HG03280 (cell line): ENCODE measurements at regions not wholly inside any gene's neighbourhood (a gene's known extent, or its start where the extent isn't known, plus 50 kb on each side); places are given as distances from the start of the nearest gene placed in this dataset.
"Not testable (repeated sequence)": the region's sequence is repeated elsewhere in the genome, so short reads cannot be mapped to it uniquely, and the experiment has no call there.

Experiments used
- ATAC-seq: cut with Tn5 transposase; IDR thresholded peaks from one replicate; pipeline ENCODE4 v1.9.1; 2021; ENCODE audit warnings: mild to moderate bottlenecking, moderate library complexity; ENCODE audit not compliant: unreplicated experiment

DNA sequence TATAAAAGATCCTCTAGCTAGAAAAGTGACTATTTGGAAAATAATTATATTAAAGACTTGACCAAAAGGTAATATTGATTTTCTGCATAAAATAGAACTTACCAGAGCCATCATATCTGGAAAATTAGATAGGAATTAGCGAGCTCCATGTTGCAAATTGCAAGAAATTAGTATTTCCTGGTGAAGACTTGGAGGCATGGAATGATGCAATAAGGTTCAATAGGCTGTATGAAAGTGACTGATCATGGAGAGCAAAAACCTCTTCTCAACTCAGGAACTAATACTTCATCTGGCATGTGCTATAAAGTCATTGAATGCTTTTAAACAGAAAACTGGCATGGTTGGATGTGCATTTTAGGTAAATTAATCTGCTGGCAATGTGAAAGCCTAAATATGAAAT is 66.3 kb upstream of the UFM1 start:
- ATAC-seq = no peak

DNA sequence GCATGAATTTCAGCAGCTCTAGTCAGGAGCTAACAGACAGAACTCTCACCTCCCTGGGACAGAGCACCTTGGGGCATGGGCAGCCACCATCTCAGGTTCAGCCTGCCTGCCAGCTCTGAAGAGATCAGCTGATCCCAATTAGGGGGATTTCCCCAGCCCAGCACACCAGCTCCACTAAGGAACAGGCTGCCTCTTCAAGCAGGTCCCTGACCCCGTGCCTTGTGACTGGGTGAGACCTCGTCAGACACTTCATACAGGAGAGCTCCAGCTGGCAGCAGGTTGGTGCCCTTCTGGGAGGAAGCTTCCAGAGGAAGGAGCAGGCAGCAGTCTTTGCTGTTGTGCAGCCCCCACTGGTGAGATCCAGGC is 84.5 kb upstream of the UFM1 start:
- no peak for ATAC-seq

DNA sequence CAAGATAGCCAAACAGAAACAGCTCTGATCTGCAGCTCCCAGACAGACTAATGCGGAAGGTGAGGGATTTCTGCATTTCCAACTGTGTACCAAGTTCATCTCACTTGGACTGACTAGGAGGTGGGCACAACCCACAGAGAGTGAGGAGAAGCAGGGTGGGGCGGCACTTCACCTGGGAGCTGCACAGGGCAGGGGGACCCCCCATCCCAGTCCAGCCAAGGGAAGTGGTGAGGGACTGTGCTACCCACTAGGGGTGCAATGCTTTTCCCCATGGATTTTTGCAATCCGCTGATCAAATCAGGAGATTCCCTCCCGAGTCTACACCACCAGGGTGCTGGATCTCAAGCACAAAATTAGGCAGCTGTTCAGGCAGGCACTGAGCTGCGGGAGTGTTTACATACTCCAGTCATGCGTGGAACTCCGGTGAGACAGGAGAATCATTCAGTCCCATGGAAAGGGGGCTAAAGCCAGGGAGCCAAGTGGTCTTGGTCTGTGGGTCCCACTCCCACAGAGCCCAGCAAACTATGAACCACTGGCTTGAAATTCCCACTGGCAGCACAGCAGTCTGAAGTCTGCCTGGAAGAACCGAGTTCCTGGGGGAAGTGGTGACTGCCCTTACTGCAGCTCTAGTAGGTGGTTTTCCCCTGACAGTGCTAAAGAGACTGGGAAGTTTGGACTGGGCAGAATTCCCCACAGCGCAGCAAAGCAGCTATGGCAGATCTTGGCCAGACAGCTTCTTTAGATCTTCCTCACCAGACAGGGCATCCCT is 85.1 kb upstream of the UFM1 start:
- no peak for ATAC-seq

DNA sequence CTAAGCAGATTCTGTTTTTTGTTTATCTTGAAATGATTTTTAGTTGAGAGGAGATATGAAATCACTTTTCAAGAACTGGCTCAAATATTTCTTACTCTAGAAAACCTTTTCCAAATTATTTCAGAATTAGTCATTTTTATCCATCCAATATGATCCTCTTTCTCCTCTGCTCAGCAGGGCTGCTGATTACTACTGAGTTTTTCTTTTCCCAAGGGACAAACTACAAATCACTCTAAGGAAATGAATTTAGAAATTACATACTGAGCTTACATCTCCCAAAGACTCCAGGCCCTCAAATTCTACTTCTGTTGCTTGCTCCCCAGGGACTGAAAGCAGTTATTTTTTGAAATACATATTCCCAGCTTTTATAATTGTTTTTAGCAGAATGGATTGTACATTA is 87.4 kb upstream of the UFM1 start:
- no peak for ATAC-seq

DNA sequence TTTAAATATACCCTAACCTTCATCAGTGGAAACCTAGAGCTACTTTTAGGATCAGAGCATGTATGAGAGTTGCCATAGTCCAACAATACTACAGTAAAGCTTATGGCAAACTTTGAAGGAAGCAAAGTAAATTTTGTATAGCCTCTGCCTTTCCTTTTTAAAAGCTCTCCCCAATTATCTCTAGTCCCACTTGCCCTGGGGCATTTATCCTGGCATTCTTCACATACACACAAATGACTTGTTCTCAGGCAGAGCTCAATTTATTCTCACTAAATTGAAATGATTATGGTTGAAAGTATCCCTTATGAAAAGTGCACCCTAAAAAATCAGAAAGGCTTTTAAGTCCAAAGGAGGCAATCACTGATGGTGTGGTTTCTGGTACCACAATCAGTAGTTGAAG is 94.1 kb upstream of the UFM1 start:
- ATAC-seq = no peak

DNA sequence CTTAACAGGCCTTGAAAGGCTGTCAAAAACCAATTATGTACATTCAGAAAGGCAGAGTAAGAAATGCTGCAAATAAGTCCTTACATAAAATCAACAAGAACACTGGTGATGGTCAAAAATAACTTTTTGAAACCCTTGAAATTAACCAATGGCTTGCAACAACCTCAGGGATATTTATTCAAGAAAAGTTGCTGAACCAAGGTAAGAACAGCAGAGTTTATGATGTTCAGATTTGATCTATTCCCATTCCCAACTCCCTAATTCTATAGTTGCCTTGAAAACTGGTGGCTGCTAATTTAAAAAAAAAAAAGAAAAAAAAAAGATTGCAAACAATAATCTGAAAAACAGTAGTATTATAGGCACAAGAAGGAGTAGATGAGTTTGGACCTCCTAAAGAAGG is 109.8 kb upstream of the UFM1 start:
- ATAC-seq = no peak

DNA sequence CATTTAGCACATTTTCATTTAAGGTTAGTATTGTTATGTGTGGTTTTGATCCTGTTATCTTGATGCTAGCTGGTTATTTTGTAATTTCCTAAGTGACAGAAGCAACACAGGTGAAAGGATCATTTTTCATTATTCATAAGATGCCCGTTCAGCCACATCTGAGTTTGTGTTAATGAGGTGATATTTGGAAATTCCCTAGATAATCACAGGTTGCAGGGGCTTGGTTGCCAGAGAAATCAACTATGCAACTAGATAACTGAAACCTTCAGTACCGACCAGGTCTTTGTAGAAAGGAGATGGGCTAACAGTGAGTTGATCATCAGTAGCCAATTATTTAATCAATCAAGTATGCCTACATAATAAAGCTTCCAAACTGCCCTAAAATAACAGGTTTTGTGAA is 121.3 kb upstream of the UFM1 start:
- ATAC-seq = no peak

DNA sequence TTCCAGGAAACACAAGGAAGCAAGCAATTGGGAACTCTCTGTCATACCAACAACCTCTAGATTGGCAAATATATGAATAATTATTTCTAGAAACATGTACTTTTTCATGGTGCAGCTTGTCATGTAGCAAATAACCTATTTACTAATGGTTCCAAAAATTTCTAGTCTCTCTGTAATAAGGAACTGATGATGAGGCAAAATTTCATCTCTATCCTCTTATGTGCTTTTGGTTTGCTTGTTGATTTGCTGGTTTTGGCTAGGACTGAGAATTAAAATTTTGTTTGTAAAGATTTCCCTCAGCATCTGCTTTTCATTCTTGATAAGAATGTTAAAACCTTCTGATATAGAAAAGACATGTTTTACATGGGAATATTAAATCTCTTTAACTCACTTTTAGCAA is 123.2 kb upstream of the UFM1 start:
- no peak for ATAC-seq

DNA sequence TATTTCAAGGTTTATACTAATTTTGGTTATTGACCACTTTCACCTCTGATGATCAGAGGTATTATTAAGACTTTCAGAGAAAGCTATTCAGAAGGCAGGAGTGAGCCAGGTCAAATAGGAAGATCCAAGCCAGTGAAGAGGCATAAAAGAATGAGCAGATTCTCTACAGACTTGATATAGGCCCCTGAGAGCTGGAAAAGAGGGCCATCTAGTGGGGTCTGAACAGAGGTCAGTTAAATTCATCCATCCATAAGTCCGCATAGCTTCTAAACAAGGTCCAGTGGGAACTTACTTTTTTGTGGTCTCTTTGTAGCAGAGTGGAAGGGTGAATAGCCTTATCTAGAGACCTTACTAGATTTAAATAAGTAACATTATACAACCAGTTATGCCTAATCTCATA is 126.6 kb upstream of the UFM1 start:
- ATAC-seq = no peak

DNA sequence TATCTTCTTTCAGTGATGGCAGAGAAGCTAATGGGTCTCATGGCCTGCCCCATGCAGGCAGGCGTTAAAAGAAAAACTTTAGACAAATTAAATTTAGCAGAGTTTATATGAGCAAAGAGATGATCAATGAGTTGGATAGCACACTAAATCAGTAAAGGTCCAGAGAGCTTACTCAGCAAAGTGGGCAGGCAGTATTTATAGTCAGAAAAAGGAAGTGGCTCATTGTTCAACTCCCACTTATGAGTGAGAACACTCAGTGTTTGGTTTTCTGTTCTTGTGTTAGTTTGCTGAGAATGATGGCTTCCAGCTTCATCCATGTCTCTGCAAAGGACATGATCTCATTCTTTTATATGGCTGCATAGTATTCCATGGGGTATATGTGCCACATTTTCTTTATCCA is 128.5 kb upstream of the UFM1 start:
- not testable (repeated sequence) for ATAC-seq

DNA sequence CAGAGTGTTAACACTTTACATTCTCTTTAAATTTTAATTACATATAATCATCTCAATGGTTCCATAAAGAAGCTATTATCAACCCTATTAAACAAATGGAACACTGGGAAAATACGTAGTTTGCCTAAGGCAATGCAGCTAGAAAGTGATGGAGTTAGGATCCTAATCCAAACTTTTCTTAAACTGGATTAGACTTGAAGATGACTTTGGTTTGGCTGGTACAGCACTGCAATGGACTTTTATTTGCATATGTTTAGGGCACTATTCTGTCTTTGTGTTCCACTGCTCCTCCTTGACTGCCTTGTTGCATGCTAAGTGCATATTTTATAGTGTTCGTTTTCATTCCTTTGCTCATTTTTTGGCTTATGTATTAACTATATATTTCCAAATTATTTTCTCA is 133.5 kb upstream of the UFM1 start:
- no peak for ATAC-seq

DNA sequence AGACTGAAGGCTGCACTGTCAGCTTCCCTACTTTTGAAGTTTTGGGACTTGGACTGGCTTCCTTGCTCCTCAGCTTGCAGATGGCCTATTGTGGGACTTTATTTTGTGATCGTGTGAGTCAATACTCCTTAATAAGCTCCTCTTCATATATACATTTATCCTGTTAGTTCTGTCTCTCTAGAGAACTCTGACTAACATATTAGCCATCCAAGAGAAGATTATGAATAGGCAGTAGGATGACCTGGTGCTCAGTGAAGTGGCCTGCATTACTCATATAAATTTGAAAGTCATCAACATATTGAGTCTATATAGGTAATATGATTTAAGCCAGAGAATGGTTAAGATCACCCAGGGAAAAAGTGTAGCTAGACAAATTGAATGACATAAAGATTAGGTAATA is 136.3 kb upstream of the UFM1 start:
- ATAC-seq = no peak

DNA sequence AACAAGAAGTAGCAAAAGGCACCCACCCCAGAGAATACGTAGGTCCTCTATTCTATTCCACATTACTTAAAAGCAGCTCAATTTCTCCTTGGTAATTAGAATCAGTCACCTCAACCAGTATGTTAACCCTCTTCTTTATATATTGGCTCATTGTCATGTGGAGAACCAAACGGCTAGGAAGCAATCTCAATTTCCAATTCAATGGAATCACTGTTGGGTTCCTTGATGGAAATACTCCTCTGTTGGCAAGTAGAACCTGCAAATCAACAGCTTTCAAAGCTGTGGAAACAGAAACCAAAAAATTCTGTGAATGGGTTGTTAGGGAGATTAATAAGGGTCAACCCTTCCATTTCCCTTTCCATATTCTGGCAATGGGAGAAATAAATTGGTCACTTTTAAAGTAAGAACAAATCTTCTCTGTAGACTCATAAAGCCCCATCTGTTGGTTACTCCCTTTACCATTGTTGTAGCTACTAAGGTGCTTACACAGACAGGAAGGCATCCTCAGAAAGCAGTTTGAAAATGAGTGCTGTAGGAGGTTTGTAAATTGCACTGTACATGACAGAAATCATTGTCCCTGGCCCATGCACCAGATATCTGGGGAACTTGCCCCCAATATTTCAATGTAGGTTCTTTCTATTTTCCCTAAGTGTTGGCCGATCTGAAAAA is 138.6 kb upstream of the UFM1 start:
- no peak for ATAC-seq

DNA sequence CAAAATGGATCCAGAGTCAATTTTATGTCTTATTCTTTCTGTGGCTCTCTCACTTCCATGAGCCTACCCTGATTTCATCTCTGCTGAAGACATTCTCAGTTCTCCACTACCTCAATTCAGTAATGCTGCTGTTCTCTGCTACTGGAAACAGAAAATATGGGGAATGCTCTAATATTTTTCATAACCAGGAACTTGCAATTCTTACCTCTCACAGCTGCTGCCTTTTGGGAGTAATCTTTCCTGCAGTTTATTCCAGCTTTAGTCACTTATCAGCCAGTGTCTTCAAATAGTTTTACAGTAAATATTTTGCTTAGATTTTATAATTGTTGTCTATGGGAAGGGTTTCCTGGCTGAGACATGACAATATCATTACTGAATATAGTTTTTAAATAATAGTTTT is 145.1 kb upstream of the UFM1 start:
- ATAC-seq = no peak

DNA sequence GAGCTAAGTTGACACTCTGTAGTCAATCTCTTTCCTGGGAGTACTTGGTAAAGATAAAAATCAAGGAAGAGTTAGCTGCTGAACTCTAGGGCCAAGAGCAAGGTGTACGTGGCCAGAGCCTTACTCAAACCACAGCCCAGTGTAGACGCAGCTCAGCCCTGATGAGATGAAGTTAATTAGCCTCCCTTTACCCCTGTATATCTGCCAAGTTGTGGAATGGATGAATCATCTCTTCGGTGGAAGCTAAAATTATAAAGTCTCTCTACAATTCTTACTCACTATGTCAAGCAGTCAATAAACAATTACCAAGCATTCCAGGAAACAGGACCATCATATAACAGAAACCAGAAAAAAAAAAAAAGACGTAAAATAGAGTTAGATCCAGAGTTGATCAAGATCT is 146.9 kb upstream of the UFM1 start:
- no peak for ATAC-seq

DNA sequence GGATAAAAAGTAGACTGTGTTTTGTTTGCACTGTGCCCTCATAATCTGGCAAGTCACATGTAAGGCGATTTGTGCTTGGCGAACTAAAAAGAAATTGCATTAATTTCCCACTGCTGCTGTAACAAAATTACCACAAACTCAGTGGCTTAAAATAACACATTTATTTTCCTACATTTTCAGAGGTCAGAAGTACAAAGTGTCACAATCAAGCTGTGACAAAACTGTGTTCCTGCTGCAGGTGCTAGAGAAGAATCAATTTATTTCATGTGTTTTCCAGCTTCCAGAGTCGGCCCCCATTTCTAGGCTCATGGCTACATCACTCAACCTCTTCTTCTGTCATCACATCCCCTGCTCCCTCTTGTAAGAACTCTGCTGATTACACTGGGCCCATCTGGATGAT is 158.6 kb upstream of the UFM1 start:
- no peak for ATAC-seq

DNA sequence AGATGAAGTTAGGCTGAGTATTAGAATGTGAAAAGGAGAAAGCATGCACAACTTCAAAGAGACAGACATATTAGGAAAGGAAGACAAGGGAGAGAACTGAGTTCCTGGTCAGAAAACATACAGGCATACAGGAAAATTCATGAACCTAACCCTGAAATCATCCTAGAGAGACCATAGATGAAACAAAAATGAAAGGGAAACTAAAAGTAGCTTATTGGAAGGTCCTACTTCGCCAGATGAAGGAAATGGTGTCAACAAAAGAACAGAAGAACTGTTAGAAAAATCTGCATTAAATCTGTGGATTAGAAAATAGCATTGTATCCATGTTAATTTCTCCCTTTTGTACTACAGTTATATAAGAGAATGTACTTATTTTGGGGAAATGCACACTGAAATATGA is 169.0 kb upstream of the UFM1 start:
- peak; percentile 62 for ATAC-seq

DNA sequence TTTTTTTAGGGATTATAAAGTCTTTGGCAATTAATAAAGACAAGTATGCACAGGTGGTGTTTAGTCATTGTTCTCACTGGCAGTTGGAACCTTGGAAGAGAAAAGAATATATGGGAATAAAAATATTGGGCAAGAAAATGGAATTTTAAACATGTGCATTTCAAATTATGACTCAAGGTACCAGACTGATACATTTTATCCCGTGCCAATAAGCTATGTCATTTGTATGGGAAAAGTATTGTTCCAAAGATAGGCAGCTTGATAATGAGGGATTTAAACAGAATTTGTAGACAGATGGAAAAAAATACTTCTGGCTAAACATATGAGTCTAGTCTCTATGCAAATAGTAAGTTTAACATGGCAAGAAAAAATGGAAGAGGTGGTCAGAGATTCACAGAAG is 169.5 kb upstream of the UFM1 start:
- ATAC-seq = no peak

DNA sequence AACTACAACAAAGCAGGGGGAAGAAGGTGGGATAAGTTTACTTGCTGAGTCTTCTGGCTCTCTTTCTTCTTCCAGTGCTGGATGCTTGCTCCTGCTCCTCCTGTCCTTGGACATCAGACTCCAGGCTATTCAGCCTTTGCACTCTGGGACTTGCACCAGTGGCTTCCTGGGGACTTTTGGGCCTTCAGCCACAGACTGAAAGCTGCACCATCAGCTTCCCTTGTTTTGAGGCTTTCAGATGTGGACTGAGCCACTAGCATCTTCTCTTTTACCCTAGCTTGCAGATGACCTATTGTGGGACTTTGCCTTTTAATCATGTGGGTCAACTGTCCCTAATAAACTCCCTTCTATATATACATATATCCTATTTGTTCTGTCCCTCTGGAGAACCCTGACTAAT is 173.0 kb upstream of the UFM1 start:
- ATAC-seq = no peak

DNA sequence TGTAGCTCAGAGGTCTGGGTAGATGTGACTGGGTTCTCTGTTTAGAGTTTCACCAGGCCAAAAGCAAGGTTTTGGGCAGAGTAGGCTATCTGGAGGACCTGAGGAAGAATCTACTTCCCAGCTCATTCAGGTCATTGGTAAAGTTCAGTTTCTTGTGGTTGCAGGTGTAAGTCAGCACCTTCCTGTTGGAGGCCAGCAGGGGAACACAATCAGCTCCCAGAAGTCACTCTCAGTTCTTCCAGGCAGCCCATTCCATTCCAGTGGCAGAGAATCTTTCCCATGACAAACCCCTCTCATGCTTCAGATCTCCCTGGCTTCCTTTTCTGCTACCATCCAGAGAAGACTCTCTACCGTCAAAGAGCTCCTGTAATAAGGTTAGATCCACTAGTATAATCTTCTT is 176.2 kb upstream of the UFM1 start:
- no peak for ATAC-seq

DNA sequence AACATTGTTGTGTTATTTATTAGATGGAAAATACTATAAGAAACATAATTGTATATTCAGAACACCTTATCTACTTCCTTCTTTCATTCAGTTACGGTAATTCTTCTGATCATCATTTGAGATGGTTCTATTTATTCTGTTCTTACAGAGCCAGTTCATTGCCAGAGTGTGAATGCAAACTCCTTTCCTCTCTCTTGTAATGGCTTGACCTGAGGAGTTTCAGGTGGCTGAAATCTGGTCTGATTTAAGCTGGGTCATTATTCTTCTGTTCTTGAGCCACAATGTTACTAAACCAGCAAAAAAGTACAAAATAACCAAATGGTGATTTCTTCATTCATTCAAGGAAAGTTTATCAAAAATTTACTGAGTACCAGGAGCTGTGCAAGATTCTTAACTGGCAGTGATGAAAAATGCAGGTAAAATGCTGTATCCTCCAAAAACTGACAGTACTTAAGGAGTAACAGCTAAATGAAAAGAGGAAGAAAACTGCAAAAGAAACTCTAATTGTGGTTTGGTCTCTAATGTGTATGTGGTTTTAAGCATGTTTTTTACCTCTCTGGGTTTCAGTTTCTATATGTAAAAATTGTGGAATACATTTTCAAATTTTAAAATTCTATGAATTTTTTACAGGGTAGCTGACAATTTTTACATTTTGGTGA is 182.4 kb upstream of the UFM1 start:
- ATAC-seq = peak; percentile 95

DNA sequence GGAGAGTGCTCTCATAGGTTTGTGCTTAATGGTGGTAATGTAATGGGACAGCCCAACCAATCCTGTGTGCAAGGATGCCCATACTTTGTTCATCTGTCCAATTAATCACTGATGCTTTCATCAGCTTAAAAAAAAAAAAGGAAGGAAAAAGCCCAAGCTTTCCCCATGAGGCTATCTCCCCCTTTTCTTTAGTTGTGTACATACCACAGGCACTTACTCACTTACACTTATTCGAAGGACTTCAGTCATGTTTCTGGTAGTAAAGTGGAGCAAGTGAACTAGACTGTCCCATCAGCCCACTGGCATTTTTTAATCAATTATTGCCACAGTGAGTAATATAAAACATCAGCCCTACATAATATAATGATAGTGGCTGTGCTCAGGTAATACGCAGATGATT is 183.5 kb upstream of the UFM1 start:
- no peak for ATAC-seq
